ENCODE measurements at regions not wholly inside any gene's neighbourhood (a gene's known extent, or its start where the extent isn't known, plus 50 kb on each side); places are given as distances from the start of the nearest gene placed in this dataset.

- TF ChIP-seq CTCF (IDR thresholded peaks at IDR 0.05; ENCODE audit: low read depth, low read length) (no peak), EZH2phosphoT487 (IDR thresholded peaks at IDR 0.05; ENCODE audit: low read depth) (no peak)
These were observed 51.7 kb upstream of the ZNF536 start for GRCh38 chr19:30320466-30320865.

Data from OCI-LY3 (cell line).